ENCODE measurements at regions not wholly inside any gene's neighbourhood (a gene's known extent, or its start where the extent isn't known, plus 50 kb on each side); places are given as distances from the start of the nearest gene placed in this dataset.

DNA sequence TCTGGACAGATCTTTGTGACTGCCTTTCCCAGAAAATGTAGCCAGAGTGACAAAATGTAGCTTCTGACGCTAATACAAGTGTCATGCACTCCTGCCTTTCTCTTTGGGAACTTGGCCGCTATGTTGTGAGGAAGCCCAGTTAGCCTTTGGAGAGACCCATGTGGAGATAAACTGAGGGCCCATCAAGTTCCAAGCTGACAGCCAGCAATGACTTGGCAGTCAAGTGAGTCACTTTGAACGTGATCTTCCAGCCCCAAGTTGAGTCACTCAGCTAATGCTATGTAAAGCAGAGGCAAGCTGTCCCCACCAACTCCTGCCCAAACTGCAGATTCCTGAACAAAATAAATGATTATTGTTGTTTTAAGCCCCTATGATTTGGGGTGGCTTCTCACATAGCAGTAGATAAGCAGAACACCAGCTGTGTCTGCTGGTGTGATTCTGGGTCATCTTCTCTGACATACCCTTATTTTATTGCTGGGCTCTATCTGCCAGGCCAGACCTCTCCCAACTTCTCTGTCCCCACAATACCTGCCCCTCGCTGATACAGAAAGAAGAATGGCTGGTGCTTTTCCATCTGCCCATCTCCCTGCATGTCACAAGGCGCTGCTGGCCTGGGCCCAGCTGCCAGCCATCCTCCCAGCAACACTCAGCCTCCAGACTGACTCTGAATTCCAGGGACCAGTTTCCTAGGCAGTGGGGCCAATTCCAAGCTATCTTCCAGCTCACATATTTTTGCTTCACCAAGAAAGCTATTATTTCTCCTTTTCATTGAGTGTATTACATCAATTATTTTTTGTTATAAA is 274.8 kb downstream of the LRFN2 start:
- TF ChIP-seq, protein P1, sequence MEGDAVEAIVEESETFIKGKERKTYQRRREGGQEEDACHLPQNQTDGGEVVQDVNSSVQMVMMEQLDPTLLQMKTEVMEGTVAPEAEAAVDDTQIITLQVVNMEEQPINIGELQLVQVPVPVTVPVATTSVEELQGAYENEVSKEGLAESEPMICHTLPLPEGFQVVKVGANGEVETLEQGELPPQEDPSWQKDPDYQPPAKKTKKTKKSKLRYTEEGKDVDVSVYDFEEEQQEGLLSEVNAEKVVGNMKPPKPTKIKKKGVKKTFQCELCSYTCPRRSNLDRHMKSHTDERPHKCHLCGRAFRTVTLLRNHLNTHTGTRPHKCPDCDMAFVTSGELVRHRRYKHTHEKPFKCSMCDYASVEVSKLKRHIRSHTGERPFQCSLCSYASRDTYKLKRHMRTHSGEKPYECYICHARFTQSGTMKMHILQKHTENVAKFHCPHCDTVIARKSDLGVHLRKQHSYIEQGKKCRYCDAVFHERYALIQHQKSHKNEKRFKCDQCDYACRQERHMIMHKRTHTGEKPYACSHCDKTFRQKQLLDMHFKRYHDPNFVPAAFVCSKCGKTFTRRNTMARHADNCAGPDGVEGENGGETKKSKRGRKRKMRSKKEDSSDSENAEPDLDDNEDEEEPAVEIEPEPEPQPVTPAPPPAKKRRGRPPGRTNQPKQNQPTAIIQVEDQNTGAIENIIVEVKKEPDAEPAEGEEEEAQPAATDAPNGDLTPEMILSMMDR (IDR thresholded peaks at IDR 0.05; ENCODE audit: low read depth, low read length, missing input control) = no peak
- TF ChIP-seq, protein P2, sequence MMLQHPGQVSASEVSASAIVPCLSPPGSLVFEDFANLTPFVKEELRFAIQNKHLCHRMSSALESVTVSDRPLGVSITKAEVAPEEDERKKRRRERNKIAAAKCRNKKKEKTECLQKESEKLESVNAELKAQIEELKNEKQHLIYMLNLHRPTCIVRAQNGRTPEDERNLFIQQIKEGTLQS (IDR thresholded peaks at IDR 0.05) = no peak
- TF ChIP-seq, protein P3, sequence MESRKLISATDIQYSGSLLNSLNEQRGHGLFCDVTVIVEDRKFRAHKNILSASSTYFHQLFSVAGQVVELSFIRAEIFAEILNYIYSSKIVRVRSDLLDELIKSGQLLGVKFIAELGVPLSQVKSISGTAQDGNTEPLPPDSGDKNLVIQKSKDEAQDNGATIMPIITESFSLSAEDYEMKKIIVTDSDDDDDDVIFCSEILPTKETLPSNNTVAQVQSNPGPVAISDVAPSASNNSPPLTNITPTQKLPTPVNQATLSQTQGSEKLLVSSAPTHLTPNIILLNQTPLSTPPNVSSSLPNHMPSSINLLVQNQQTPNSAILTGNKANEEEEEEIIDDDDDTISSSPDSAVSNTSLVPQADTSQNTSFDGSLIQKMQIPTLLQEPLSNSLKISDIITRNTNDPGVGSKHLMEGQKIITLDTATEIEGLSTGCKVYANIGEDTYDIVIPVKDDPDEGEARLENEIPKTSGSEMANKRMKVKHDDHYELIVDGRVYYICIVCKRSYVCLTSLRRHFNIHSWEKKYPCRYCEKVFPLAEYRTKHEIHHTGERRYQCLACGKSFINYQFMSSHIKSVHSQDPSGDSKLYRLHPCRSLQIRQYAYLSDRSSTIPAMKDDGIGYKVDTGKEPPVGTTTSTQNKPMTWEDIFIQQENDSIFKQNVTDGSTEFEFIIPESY (IDR thresholded peaks at IDR 0.05) = no peak
- TF ChIP-seq, protein P4, sequence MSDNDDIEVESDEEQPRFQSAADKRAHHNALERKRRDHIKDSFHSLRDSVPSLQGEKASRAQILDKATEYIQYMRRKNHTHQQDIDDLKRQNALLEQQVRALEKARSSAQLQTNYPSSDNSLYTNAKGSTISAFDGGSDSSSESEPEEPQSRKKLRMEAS (IDR thresholded peaks at IDR 0.05) = no peak
- no peak for TF ChIP-seq EGR1 (IDR thresholded peaks at IDR 0.05; ENCODE audit: low read depth in 2 of 2)
- no peak for TF ChIP-seq RAD21 (IDR thresholded peaks at IDR 0.05)
- TF ChIP-seq YY1 (IDR thresholded peaks at IDR 0.05) = no peak
- TF ChIP-seq FOXA1 (IDR thresholded peaks at IDR 0.05) = no peak
- no peak for TF ChIP-seq SP1 (IDR thresholded peaks at IDR 0.05)
- TF ChIP-seq, protein P5, sequence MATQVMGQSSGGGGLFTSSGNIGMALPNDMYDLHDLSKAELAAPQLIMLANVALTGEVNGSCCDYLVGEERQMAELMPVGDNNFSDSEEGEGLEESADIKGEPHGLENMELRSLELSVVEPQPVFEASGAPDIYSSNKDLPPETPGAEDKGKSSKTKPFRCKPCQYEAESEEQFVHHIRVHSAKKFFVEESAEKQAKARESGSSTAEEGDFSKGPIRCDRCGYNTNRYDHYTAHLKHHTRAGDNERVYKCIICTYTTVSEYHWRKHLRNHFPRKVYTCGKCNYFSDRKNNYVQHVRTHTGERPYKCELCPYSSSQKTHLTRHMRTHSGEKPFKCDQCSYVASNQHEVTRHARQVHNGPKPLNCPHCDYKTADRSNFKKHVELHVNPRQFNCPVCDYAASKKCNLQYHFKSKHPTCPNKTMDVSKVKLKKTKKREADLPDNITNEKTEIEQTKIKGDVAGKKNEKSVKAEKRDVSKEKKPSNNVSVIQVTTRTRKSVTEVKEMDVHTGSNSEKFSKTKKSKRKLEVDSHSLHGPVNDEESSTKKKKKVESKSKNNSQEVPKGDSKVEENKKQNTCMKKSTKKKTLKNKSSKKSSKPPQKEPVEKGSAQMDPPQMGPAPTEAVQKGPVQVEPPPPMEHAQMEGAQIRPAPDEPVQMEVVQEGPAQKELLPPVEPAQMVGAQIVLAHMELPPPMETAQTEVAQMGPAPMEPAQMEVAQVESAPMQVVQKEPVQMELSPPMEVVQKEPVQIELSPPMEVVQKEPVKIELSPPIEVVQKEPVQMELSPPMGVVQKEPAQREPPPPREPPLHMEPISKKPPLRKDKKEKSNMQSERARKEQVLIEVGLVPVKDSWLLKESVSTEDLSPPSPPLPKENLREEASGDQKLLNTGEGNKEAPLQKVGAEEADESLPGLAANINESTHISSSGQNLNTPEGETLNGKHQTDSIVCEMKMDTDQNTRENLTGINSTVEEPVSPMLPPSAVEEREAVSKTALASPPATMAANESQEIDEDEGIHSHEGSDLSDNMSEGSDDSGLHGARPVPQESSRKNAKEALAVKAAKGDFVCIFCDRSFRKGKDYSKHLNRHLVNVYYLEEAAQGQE (IDR thresholded peaks at IDR 0.05) = no peak
- TF ChIP-seq GABPA (IDR thresholded peaks at IDR 0.05 in 1 of 2, conservative IDR thresholded peaks at IDR 0.05 in 1 of 2) = no peak
- no peak for TF ChIP-seq TAF1 (conservative IDR thresholded peaks at IDR 0.05)
- TF ChIP-seq RXRA (IDR thresholded peaks at IDR 0.05) = no peak
